Breast epithelium (tissue), 3 donors: ENCODE measurements at regions not wholly inside any gene's neighbourhood (a gene's known extent, or its start where the extent isn't known, plus 50 kb on each side); places are given as distances from the start of the nearest gene placed in this dataset.

Experiments
- CTCF ChIP-seq, 3 donors: fragments of 450-650 bp; IDR thresholded peaks; one replicate each; pipeline ENCODE4 v1.5.1; 2016 to 2017; ENCODE audit warnings: antibody characterized with exemption in 3 of 3, mild to moderate bottlenecking in 3 of 3, moderate library complexity in 3 of 3
- POLR2AphosphoS5 ChIP-seq, 3 donors: sonication (generic); formaldehyde crosslinking; IDR thresholded peaks; one replicate each; pipeline ENCODE4 v1.6.1; 2017; ENCODE audit warnings: antibody characterized with exemption in 3 of 3

- TF ChIP-seq CTCF (IDR thresholded peaks at IDR 0.05), result no peak
- no peak for TF ChIP-seq POLR2AphosphoS5 (IDR thresholded peaks at IDR 0.05)
Observed at GRCh38 chr13:62060570-62060969, 644.9 kb upstream of the PCDH20 start.
